HEK293 (cell line): ENCODE measurements at regions not wholly inside any gene's neighbourhood (a gene's known extent, or its start where the extent isn't known, plus 50 kb on each side); places are given as distances from the start of the nearest gene placed in this dataset.
A peak's percentile ranks its signal among the peaks of the same experiment; 100 is the strongest.

Experiments
- CTCF ChIA-PET: fragments of 350-600 bp; formaldehyde crosslinking; extraction: SDS; loops from one replicate; lab custom pipeline; 2021; ENCODE audit warnings: antibody characterized with exemption; lab: Yijun Ruan, JAX
- POLR2A ChIA-PET: fragments of 300-600 bp; formaldehyde crosslinking; extraction: SDS; loops from one replicate; lab custom pipeline; 2020; ENCODE audit warnings: antibody characterized with exemption, inconsistent platforms; lab: Yijun Ruan, JAX
- H3K27ac ChIP-seq: fragments of 200-500 bp; sonication (Bioruptor generic); 2 replicates; pipeline ENCODE4 v1.5.1; 2014; ENCODE audit warnings: low read depth, low read length, control low read depth, inconsistent platforms; ENCODE audit errors: extremely low read depth
- H3K36me3 ChIP-seq, 2 experiments: fragments of 200-500 bp in 1 of 2; sonication (Bioruptor generic) in 1 of 2; 1 replicate in 1 of 2; 2 replicates in 1 of 2; pipeline ENCODE4 v1.5.1; 2014 to 2017; ENCODE audit warnings: inconsistent platforms in 2 of 2, low read length in 2 of 2; ENCODE audit not compliant: control insufficient read depth in 2 of 2, insufficient read depth in 1 of 2
- H3K4me1 ChIP-seq: fragments of 200-500 bp; sonication (Bioruptor generic); 2 replicates; pipeline ENCODE4 v1.5.1; 2014; ENCODE audit warnings: mild to moderate bottlenecking, low read length, inconsistent platforms; ENCODE audit not compliant: control insufficient read depth, insufficient read depth
- H3K4me3 ChIP-seq: 2 replicates; pipeline ENCODE4 v1.5.1; 2011; ENCODE audit warnings: low read depth, mild to moderate bottlenecking, control low read depth, low read length, moderate library complexity
- H3K9me3 ChIP-seq: fragments of 200-500 bp; sonication (Bioruptor generic); 2 replicates; pipeline ENCODE4 v1.5.1; 2014; ENCODE audit warnings: low read depth, low read length, inconsistent platforms; ENCODE audit not compliant: control insufficient read depth, insufficient read depth
- ELK4 ChIP-seq: IDR thresholded peaks from 2 replicates; pipeline ENCODE4 v1.6.1; 2011; ENCODE audit warnings: mild to moderate bottlenecking, low read depth, low read length, borderline replicate concordance
- KLF9 ChIP-seq: fragments of 450-650 bp; formaldehyde crosslinking; IDR thresholded peaks from 2 replicates; pipeline ENCODE4 v1.5.1; 2016; ENCODE audit warnings: missing biosample characterization, missing genetic modification characterization, low read depth
- MEIS1 ChIP-seq: sonication (generic); formaldehyde crosslinking; IDR thresholded peaks from 2 replicates; pipeline ENCODE4 v1.8.1; 2022; ENCODE audit warnings: missing genetic modification reagents, mild to moderate bottlenecking, borderline replicate concordance
- OVOL3 ChIP-seq: fragments of 450-650 bp; formaldehyde crosslinking; IDR thresholded peaks from 2 replicates; pipeline ENCODE4 v1.5.1; 2016; ENCODE audit warnings: missing biosample characterization, missing genetic modification characterization
- SCRT1 ChIP-seq: fragments of 450-650 bp; formaldehyde crosslinking; IDR thresholded peaks from 2 replicates; pipeline ENCODE4 v1.5.1; 2016; ENCODE audit warnings: missing biosample characterization, missing genetic modification characterization, borderline replicate concordance
- SETDB1 ChIP-seq: IDR thresholded peaks from one replicate; pipeline ENCODE4 v1.6.1; 2017; ENCODE audit warnings: mild to moderate bottlenecking, low read length, moderate library complexity, mixed read lengths; ENCODE audit not compliant: insufficient read length
- WT1 ChIP-seq: fragments of 450-650 bp; formaldehyde crosslinking; IDR thresholded peaks from 2 replicates; pipeline ENCODE4 v1.5.1; 2016; ENCODE audit warnings: missing biosample characterization, missing genetic modification characterization
- ZNF211 ChIP-seq: fragments of 450-650 bp; formaldehyde crosslinking; IDR thresholded peaks from 2 replicates; pipeline ENCODE4 v1.5.1; 2016; ENCODE audit warnings: low read depth, missing biosample characterization, missing genetic modification characterization
- ZNF221 ChIP-seq: fragments of 450-650 bp; formaldehyde crosslinking; IDR thresholded peaks from 2 replicates; pipeline ENCODE4 v1.5.1; 2017; ENCODE audit warnings: missing biosample characterization, missing genetic modification characterization, borderline replicate concordance
- ZNF266 ChIP-seq: fragments of 450-650 bp; formaldehyde crosslinking; IDR thresholded peaks from 2 replicates; pipeline ENCODE4 v1.5.1; 2016; ENCODE audit warnings: missing biosample characterization, missing genetic modification characterization, low read depth
- ZNF354C ChIP-seq: fragments of 450-650 bp; formaldehyde crosslinking; IDR thresholded peaks from 2 replicates; pipeline ENCODE4 v1.5.1; 2016; ENCODE audit warnings: missing biosample characterization, missing genetic modification characterization, low read depth, borderline replicate concordance
- ZNF391 ChIP-seq: fragments of 450-650 bp; formaldehyde crosslinking; IDR thresholded peaks from 2 replicates; pipeline ENCODE4 v1.5.1; 2016; ENCODE audit warnings: low read depth, missing biosample characterization, missing genetic modification characterization, borderline replicate concordance
- ZNF610 ChIP-seq: fragments of 450-650 bp; formaldehyde crosslinking; IDR thresholded peaks from 2 replicates; pipeline ENCODE4 v1.5.1; 2016; ENCODE audit warnings: missing biosample characterization, missing genetic modification characterization, borderline replicate concordance
- ZNF624 ChIP-seq: fragments of 450-650 bp; formaldehyde crosslinking; IDR thresholded peaks from 2 replicates; pipeline ENCODE4 v1.5.1; 2017; ENCODE audit warnings: missing biosample characterization, missing genetic modification characterization
- ZNF670 ChIP-seq: fragments of 450-650 bp; formaldehyde crosslinking; IDR thresholded peaks from 2 replicates; pipeline ENCODE4 v1.5.1; 2016; ENCODE audit warnings: missing biosample characterization, missing genetic modification characterization, low read depth
- ZNF785 ChIP-seq: fragments of 450-650 bp; formaldehyde crosslinking; IDR thresholded peaks from 2 replicates; pipeline ENCODE4 v1.5.1; 2016; ENCODE audit warnings: missing biosample characterization, missing genetic modification characterization
- ZSCAN16 ChIP-seq: fragments of 450-650 bp; formaldehyde crosslinking; IDR thresholded peaks from 2 replicates; pipeline ENCODE4 v1.5.1; 2016; ENCODE audit warnings: missing biosample characterization, missing genetic modification characterization
- TF ChIP-seq, protein P1 (sequence below): fragments of 450-650 bp; formaldehyde crosslinking; IDR thresholded peaks from 2 replicates; pipeline ENCODE4 v1.5.1; 2016; ENCODE audit warnings: missing biosample characterization, missing genetic modification characterization
- TF ChIP-seq, protein P2 (sequence below): fragments of 450-650 bp; formaldehyde crosslinking; IDR thresholded peaks from 2 replicates; pipeline ENCODE4 v1.5.1; 2016; ENCODE audit warnings: missing biosample characterization, missing genetic modification characterization
- TF ChIP-seq, protein P3 (sequence below): fragments of 450-650 bp; formaldehyde crosslinking; IDR thresholded peaks from 2 replicates; pipeline ENCODE4 v1.5.1; 2017; ENCODE audit warnings: missing biosample characterization, mild to moderate bottlenecking, missing genetic modification characterization, moderate library complexity
- TF ChIP-seq, protein P4 (sequence below): fragments of 450-650 bp; formaldehyde crosslinking; IDR thresholded peaks from 2 replicates; pipeline ENCODE4; 2016; ENCODE audit warnings: missing biosample characterization, missing genetic modification characterization
- TF ChIP-seq, protein P5 (sequence below): fragments of 450-650 bp; formaldehyde crosslinking; IDR thresholded peaks from 2 replicates; pipeline ENCODE4 v1.5.1; 2016; ENCODE audit warnings: missing biosample characterization, missing genetic modification characterization
- TF ChIP-seq, protein P6 (sequence below): fragments of 450-650 bp; formaldehyde crosslinking; IDR thresholded peaks from 2 replicates; pipeline ENCODE4 v1.5.1; 2017; ENCODE audit warnings: missing biosample characterization, missing genetic modification characterization

DNA sequence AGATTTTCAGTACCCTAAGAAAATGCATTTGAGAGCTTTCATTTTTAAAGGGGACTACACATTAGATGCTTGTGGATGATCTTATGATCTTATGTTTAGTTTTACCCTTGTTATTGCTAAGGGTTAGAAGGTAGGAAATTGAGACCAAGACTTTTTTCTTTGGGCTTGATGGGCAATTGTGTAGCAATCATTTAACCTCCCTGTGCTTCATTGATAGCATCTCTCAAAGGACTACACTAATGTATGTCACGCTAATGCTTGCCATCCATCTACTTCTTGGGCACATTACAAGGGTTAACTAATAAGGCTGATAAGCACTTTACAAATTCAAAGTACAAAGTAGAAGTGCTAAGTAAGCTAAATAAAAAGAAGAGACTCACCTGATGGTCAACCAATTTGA lies 189.3 kb upstream of the LRP1B start:
- no peak for TF ChIP-seq OVOL3 (tag by site-specific recombination)
- no peak for TF ChIP-seq ZNF391 (tag by site-specific recombination)
- TF ChIP-seq, protein P1, sequence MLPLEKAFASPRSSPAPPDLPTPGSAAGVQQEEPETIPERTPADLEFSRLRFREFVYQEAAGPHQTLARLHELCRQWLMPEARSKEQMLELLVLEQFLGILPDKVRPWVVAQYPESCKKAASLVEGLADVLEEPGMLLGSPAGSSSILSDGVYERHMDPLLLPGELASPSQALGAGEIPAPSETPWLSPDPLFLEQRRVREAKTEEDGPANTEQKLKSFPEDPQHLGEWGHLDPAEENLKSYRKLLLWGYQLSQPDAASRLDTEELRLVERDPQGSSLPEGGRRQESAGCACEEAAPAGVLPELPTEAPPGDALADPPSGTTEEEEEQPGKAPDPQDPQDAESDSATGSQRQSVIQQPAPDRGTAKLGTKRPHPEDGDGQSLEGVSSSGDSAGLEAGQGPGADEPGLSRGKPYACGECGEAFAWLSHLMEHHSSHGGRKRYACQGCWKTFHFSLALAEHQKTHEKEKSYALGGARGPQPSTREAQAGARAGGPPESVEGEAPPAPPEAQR (tag by site-specific recombination) = no peak
- peak; percentile 38 for TF ChIP-seq SETDB1
- no peak for TF ChIP-seq KLF9 (tag by site-specific recombination)
- TF ChIP-seq ZNF670 = no peak
- CTCF ChIA-PET = no interaction called here
- no peaks in the 10 kb centered on the region for H3K9me3 ChIP-seq
- no peak overlapping the region for H3K27ac ChIP-seq
- H3K36me3 ChIP-seq = no peaks in the 10 kb centered on the region
- POLR2A ChIA-PET = no interaction called here
- H3K4me1 ChIP-seq = no peaks in the 10 kb centered on the region
- no peak overlapping the region for H3K4me3 ChIP-seq

DNA sequence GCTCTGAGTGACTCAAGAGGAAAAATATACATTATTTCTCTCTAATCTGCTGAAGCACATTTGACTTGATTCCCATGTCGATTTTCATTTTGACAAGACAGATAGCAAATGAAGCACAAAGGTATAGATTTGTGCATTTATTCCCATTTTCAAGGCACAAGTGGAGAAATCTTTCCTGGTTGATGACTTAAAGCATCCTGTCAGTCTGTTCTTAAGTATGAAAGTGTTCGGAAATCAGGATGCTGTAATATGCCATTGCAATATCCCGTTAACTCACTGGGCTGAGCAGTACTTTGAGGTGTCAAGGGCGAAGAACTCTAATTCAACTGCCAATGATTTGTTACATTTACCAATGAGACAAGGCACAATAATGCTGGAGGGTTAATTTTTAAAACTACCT lies 185.2 kb upstream of the LRP1B start:
- ChIA-PET CTCF (interaction anchor here (1.3 kb wide), 1 partner anchor 9 kb away, joined by 3 read pairs; no protein-coding TSS in a partner anchor), POLR2A (no interaction called here)
- no peaks in the 10 kb centered on the region for H3K36me3 ChIP-seq
- H3K9me3 ChIP-seq = no peaks in the 10 kb centered on the region
- no peak overlapping the region for H3K4me3 ChIP-seq
- no peaks in the 10 kb centered on the region for H3K4me1 ChIP-seq
- no peak overlapping the region for H3K27ac ChIP-seq
- TF ChIP-seq, protein P2, sequence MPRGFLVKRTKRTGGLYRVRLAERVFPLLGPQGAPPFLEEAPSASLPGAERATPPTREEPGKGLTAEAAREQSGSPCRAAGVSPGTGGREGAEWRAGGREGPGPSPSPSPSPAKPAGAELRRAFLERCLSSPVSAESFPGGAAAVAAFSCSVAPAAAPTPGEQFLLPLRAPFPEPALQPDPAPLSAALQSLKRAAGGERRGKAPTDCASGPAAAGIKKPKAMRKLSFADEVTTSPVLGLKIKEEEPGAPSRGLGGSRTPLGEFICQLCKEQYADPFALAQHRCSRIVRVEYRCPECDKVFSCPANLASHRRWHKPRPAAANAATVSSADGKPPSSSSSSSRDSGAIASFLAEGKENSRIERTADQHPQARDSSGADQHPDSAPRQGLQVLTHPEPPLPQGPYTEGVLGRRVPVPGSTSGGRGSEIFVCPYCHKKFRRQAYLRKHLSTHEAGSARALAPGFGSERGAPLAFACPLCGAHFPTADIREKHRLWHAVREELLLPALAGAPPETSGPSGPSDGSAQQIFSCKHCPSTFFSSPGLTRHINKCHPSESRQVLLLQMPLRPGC (tag by site-specific recombination) = no peak
- TF ChIP-seq, protein P3, sequence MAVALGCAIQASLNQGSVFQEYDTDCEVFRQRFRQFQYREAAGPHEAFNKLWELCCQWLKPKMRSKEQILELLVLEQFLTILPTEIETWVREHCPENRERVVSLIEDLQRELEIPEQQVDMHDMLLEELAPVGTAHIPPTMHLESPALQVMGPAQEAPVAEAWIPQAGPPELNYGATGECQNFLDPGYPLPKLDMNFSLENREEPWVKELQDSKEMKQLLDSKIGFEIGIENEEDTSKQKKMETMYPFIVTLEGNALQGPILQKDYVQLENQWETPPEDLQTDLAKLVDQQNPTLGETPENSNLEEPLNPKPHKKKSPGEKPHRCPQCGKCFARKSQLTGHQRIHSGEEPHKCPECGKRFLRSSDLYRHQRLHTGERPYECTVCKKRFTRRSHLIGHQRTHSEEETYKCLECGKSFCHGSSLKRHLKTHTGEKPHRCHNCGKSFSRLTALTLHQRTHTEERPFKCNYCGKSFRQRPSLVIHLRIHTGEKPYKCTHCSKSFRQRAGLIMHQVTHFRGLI (tag by site-specific recombination) = no peak
- TF ChIP-seq ZNF211 (tag by site-specific recombination) (no peak), ZNF785 (no peak), ELK4 (no peak), SCRT1 (no peak), ZNF354C (tag by site-specific recombination) (no peak), ZNF610 (no peak), ZNF266 (tag by site-specific recombination) (no peak), KLF9 (tag by site-specific recombination) (no peak), ZNF624 (tag by site-specific recombination) (no peak), MEIS1 (no peak), ZSCAN16 (tag by site-specific recombination) (no peak), ZNF221 (tag by site-specific recombination) (no peak), WT1 (tag by site-specific recombination) (no peak)
- TF ChIP-seq, protein P4, sequence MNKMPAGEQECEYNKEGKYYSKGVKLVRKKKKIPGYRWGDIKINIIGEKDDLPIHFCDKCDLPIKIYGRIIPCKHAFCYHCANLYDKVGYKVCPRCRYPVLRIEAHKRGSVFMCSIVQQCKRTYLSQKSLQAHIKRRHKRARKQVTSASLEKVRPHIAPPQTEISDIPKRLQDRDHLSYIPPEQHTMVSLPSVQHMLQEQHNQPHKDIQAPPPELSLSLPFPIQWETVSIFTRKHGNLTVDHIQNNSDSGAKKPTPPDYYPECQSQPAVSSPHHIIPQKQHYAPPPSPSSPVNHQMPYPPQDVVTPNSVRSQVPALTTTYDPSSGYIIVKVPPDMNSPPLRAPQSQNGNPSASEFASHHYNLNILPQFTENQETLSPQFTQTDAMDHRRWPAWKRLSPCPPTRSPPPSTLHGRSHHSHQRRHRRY = no peak
- TF ChIP-seq, protein P5, sequence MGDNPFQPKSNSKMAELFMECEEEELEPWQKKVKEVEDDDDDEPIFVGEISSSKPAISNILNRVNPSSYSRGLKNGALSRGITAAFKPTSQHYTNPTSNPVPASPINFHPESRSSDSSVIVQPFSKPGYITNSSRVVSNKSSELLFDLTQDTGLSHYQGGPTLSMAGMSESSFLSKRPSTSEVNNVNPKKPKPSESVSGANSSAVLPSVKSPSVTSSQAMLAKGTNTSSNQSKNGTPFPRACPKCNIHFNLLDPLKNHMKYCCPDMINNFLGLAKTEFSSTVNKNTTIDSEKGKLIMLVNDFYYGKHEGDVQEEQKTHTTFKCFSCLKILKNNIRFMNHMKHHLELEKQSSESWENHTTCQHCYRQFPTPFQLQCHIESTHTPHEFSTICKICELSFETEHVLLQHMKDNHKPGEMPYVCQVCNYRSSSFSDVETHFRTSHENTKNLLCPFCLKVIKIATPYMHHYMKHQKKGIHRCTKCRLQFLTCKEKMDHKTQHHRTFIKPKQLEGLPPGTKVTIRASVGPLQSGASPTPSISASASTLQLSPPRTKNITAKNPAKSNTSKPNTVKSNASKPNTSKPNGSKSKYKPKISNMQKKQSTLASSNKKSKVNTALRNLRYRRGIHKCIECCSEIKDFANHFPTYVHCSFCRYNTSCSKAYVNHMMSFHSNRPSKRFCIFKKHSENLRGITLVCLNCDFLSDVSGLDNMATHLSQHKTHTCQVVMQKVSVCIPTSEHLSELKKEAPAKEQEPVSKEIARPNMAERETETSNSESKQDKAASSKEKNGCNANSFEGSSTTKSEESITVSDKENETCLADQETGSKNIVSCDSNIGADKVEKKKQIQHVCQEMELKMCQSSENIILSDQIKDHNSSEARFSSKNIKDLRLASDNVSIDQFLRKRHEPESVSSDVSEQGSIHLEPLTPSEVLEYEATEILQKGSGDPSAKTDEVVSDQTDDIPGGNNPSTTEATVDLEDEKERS (tag by site-specific recombination) = no peak
- TF ChIP-seq, protein P6, sequence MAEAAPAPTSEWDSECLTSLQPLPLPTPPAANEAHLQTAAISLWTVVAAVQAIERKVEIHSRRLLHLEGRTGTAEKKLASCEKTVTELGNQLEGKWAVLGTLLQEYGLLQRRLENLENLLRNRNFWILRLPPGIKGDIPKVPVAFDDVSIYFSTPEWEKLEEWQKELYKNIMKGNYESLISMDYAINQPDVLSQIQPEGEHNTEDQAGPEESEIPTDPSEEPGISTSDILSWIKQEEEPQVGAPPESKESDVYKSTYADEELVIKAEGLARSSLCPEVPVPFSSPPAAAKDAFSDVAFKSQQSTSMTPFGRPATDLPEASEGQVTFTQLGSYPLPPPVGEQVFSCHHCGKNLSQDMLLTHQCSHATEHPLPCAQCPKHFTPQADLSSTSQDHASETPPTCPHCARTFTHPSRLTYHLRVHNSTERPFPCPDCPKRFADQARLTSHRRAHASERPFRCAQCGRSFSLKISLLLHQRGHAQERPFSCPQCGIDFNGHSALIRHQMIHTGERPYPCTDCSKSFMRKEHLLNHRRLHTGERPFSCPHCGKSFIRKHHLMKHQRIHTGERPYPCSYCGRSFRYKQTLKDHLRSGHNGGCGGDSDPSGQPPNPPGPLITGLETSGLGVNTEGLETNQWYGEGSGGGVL (tag by site-specific recombination) = no peak
